ENCODE measurements at regions not wholly inside any gene's neighbourhood (a gene's known extent, or its start where the extent isn't known, plus 50 kb on each side); places are given as distances from the start of the nearest gene placed in this dataset.
"Not testable (repeated sequence)": the region's sequence is repeated elsewhere in the genome, so short reads cannot be mapped to it uniquely, and the experiment has no call there.

DNA sequence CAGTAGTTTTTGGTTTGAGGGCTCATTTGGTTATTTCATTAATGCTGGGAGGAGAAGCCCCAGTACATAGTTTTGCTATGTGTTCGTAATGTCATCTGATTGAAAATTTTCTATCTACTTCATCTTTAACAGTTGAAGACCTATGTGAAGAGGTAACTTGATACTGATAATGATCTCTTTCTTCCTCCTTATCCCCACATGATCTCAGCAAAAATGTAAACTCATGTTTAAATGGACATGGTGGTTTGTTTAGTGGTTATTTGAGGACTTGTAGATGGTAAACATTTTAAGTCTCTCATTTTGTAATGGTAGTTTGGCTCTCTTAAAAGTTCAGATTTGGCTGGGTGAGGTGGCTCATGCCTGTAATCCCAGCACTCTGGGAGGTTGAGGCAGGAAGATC, 53.7 kb upstream of the SPTBN2 start:
- POLR2A ChIA-PET: no interaction called here

GRCh38 chr11:66779651-66780050, 50.6 kb upstream of the SPTBN2 start:
- POLR2A ChIA-PET: not testable (repeated sequence)

More for the DNA sequence above, 53.7 kb upstream of the SPTBN2 start:
- H3K4me1 Mint-ChIP-seq (ENCODE audit: low read depth, unreplicated experiment): peaks cover 19% of the 10 kb centered on the region
- no TSS peak for BruUV-seq (replicated peaks)
- H3K27ac Mint-ChIP-seq (ENCODE audit: unreplicated experiment): no peak overlapping the region
- CTCF ChIA-PET: no interaction called here
- no peak overlapping the region for H3K4me3 Mint-ChIP-seq (ENCODE audit: unreplicated experiment)
- H3K9me3 Mint-ChIP-seq (ENCODE audit: unreplicated experiment): no peaks in the 10 kb centered on the region
- no peaks in the 10 kb centered on the region for H3K4me1 ChIP-seq
- no peaks in the 10 kb centered on the region for H3K27me3 Mint-ChIP-seq (ENCODE audit: insufficient read depth, unreplicated experiment)
- intact Hi-C loops (cut with micrococcal nuclease; ENCODE audit: unreplicated experiment): no loop called here
- no peak overlapping the region for H3K4me3 ChIP-seq (ENCODE audit: low read depth, low read length)
- TF ChIP-seq, protein P1, sequence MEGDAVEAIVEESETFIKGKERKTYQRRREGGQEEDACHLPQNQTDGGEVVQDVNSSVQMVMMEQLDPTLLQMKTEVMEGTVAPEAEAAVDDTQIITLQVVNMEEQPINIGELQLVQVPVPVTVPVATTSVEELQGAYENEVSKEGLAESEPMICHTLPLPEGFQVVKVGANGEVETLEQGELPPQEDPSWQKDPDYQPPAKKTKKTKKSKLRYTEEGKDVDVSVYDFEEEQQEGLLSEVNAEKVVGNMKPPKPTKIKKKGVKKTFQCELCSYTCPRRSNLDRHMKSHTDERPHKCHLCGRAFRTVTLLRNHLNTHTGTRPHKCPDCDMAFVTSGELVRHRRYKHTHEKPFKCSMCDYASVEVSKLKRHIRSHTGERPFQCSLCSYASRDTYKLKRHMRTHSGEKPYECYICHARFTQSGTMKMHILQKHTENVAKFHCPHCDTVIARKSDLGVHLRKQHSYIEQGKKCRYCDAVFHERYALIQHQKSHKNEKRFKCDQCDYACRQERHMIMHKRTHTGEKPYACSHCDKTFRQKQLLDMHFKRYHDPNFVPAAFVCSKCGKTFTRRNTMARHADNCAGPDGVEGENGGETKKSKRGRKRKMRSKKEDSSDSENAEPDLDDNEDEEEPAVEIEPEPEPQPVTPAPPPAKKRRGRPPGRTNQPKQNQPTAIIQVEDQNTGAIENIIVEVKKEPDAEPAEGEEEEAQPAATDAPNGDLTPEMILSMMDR (IDR thresholded peaks at IDR 0.05; ENCODE audit: insufficient read depth in 1 of 2, low read depth in 1 of 2, low read length in 1 of 2, severe bottlenecking in 1 of 2, unreplicated experiment in 1 of 2): no peak
- no peak for DNase-seq
- peaks cover 3% of the 10 kb centered on the region; the same call in 1 of the 2 replicates for H3K36me3 ChIP-seq (ENCODE audit: control insufficient read depth, insufficient read depth, low read length)
- H3K36me3 Mint-ChIP-seq (ENCODE audit: insufficient read depth, unreplicated experiment): peaks cover 35% of the 10 kb centered on the region
- H3K9me3 ChIP-seq: no peaks in the 10 kb centered on the region
- H3K27me3 ChIP-seq (replicated peaks; ENCODE audit: control insufficient read depth, insufficient read depth, low read length): no peaks in the 10 kb centered on the region

More at GRCh38 chr11:66779651-66780050, 50.6 kb upstream of the SPTBN2 start:
- H3K36me3 Mint-ChIP-seq (ENCODE audit: insufficient read depth, unreplicated experiment): peaks cover 32% of the 10 kb centered on the region
- BruUV-seq (replicated peaks); H3K27me3 Mint-ChIP-seq (ENCODE audit: insufficient read depth, unreplicated experiment); H3K27ac Mint-ChIP-seq (ENCODE audit: unreplicated experiment); DNase-seq; H3K36me3 ChIP-seq (ENCODE audit: control insufficient read depth, insufficient read depth, low read length); H3K4me3 ChIP-seq (ENCODE audit: low read depth, low read length); H3K4me3 Mint-ChIP-seq (ENCODE audit: unreplicated experiment); H3K27me3 ChIP-seq (replicated peaks; ENCODE audit: control insufficient read depth, insufficient read depth, low read length); H3K4me1 ChIP-seq; CTCF ChIA-PET; H3K9me3 ChIP-seq; intact Hi-C loops (cut with micrococcal nuclease; ENCODE audit: unreplicated experiment); H3K9me3 Mint-ChIP-seq (ENCODE audit: unreplicated experiment): not testable (repeated sequence)
- peaks cover 12% of the 10 kb centered on the region for H3K4me1 Mint-ChIP-seq (ENCODE audit: low read depth, unreplicated experiment)

Measured in Caco-2 (cell line).